ENCODE measurements at regions not wholly inside any gene's neighbourhood (a gene's known extent, or its start where the extent isn't known, plus 50 kb on each side); places are given as distances from the start of the nearest gene placed in this dataset.
"Not testable (repeated sequence)": the region's sequence is repeated elsewhere in the genome, so short reads cannot be mapped to it uniquely, and the experiment has no call there.

DNA sequence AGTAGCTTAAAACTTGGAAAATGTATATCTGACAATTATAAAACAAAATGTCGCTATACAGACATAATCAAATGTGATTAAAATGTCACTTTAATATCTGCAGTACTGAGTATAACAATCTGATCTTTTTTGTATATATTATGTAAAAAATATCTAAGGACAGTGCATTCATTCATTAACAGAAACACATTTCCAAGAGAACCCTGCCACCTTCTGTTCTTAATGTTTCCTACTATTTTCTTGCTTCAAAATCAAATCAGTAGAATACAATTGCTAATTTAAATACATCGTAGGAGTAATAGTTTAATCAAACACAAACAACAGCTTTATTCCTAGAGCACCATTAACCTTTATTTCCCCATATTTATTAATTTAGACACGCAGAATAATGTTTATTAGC is 142.6 kb upstream of the ST8SIA4 start:
- no peaks in the 10 kb centered on the region for H3K9me2 ChIP-seq (ENCODE audit: insufficient read depth, low read length)
- no peak overlapping the region for H3K4me2 ChIP-seq (ENCODE audit: low read length)
- TF ChIP-seq RAD21 (conservative IDR thresholded peaks at IDR 0.05) (peak; percentile 45), SMC3 (conservative IDR thresholded peaks at IDR 0.05; ENCODE audit: poor library complexity) (peak; percentile 21), EZH2 (IDR thresholded peaks at IDR 0.05; ENCODE audit: borderline replicate concordance, insufficient read depth, low read length, poor library complexity, severe bottlenecking) (no peak), TAF1 (IDR thresholded peaks at IDR 0.05; ENCODE audit: low read depth) (no peak), POLR2AphosphoS5 (IDR thresholded peaks at IDR 0.05) (no peak), EP300 (conservative IDR thresholded peaks at IDR 0.05; ENCODE audit: poor library complexity, severe bottlenecking) (no peak), MXI1 (conservative IDR thresholded peaks at IDR 0.05; ENCODE audit: poor library complexity, severe bottlenecking) (no peak)
- TF ChIP-seq, protein P1, sequence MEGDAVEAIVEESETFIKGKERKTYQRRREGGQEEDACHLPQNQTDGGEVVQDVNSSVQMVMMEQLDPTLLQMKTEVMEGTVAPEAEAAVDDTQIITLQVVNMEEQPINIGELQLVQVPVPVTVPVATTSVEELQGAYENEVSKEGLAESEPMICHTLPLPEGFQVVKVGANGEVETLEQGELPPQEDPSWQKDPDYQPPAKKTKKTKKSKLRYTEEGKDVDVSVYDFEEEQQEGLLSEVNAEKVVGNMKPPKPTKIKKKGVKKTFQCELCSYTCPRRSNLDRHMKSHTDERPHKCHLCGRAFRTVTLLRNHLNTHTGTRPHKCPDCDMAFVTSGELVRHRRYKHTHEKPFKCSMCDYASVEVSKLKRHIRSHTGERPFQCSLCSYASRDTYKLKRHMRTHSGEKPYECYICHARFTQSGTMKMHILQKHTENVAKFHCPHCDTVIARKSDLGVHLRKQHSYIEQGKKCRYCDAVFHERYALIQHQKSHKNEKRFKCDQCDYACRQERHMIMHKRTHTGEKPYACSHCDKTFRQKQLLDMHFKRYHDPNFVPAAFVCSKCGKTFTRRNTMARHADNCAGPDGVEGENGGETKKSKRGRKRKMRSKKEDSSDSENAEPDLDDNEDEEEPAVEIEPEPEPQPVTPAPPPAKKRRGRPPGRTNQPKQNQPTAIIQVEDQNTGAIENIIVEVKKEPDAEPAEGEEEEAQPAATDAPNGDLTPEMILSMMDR (IDR thresholded peaks at IDR 0.05; ENCODE audit: poor library complexity, severe bottlenecking) = no peak
- TF ChIP-seq, protein P2, sequence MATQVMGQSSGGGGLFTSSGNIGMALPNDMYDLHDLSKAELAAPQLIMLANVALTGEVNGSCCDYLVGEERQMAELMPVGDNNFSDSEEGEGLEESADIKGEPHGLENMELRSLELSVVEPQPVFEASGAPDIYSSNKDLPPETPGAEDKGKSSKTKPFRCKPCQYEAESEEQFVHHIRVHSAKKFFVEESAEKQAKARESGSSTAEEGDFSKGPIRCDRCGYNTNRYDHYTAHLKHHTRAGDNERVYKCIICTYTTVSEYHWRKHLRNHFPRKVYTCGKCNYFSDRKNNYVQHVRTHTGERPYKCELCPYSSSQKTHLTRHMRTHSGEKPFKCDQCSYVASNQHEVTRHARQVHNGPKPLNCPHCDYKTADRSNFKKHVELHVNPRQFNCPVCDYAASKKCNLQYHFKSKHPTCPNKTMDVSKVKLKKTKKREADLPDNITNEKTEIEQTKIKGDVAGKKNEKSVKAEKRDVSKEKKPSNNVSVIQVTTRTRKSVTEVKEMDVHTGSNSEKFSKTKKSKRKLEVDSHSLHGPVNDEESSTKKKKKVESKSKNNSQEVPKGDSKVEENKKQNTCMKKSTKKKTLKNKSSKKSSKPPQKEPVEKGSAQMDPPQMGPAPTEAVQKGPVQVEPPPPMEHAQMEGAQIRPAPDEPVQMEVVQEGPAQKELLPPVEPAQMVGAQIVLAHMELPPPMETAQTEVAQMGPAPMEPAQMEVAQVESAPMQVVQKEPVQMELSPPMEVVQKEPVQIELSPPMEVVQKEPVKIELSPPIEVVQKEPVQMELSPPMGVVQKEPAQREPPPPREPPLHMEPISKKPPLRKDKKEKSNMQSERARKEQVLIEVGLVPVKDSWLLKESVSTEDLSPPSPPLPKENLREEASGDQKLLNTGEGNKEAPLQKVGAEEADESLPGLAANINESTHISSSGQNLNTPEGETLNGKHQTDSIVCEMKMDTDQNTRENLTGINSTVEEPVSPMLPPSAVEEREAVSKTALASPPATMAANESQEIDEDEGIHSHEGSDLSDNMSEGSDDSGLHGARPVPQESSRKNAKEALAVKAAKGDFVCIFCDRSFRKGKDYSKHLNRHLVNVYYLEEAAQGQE (IDR thresholded peaks at IDR 0.05; ENCODE audit: borderline replicate concordance) = no peak
- no peak overlapping the region for H3K4me3 ChIP-seq (ENCODE audit: low read length)
- no peak overlapping the region for H3K9ac ChIP-seq (ENCODE audit: low read length)
- H3K9me3 ChIP-seq (ENCODE audit: low read length) = no peaks in the 10 kb centered on the region
- no peaks in the 10 kb centered on the region for H3K36me3 ChIP-seq (ENCODE audit: insufficient read depth, low read length)
- no peaks in the 10 kb centered on the region for H3F3A ChIP-seq (ENCODE audit: insufficient read depth, low read length, poor library complexity, severe bottlenecking)
- no peak overlapping the region for H2AFZ ChIP-seq (ENCODE audit: low read depth, low read length)
- no peaks in the 10 kb centered on the region for H3K79me2 ChIP-seq (replicated peaks; ENCODE audit: insufficient read depth, low read length)
- H3K27me3 ChIP-seq (ENCODE audit: insufficient read depth, low read depth, low read length) = no peaks in the 10 kb centered on the region
- H4K20me1 ChIP-seq (ENCODE audit: insufficient read depth) = no peaks in the 10 kb centered on the region
- no peak overlapping the region for H3K27ac ChIP-seq (ENCODE audit: low read length)

DNA sequence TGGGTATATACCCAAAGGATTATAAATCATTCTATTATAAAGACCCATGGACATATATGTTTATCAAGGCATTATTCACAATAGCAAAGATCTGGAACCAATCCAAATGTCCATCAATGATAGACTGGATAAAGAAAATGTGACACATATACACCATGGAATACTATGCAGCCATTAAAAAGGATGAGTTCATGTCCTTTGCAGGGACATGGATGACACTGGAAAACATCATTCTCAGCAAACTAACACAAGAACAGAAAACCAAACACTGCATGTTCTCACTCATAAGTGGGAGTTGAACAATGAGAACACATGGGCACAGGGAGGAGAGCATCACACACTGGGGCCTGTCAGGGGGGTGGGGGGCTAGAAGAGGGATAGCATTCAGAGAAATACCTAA is 136.9 kb upstream of the ST8SIA4 start:
- H3K9me2 ChIP-seq (ENCODE audit: insufficient read depth, low read length); H3K4me2 ChIP-seq (ENCODE audit: low read length); H3K79me2 ChIP-seq (replicated peaks; ENCODE audit: insufficient read depth, low read length); H3K9ac ChIP-seq (ENCODE audit: low read length); H3F3A ChIP-seq (ENCODE audit: insufficient read depth, low read length, poor library complexity, severe bottlenecking); H3K27me3 ChIP-seq (ENCODE audit: insufficient read depth, low read depth, low read length); H3K9me3 ChIP-seq (ENCODE audit: low read length); H3K4me3 ChIP-seq (ENCODE audit: low read length); H3K27ac ChIP-seq (ENCODE audit: low read length); H4K20me1 ChIP-seq (ENCODE audit: insufficient read depth); H3K36me3 ChIP-seq (ENCODE audit: insufficient read depth, low read length); H2AFZ ChIP-seq (ENCODE audit: low read depth, low read length): not testable (repeated sequence)

DNA sequence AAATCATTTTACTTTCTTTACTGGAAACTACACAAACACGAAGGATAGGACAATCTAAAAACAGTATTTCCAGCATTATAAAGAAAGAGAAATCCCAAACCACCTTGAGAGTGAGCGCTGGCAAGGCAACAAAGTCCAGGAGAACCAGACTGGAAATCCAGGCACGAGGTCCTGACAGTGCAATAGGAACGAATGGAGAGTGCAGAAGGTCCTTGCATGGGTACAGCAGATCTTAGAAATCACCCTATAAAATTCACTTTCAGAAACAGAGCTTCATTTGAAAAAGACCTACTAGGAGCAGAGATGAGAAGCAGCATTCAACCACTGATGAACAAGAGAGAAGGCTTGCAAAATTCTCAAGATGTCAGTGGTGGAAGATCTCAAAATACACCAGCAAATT is 133.7 kb upstream of the ST8SIA4 start:
- TF ChIP-seq, protein P1 (IDR thresholded peaks at IDR 0.05; ENCODE audit: poor library complexity, severe bottlenecking) = no peak
- no peak for TF ChIP-seq SMC3 (conservative IDR thresholded peaks at IDR 0.05; ENCODE audit: poor library complexity)
- TF ChIP-seq RAD21 (conservative IDR thresholded peaks at IDR 0.05) = no peak
- TF ChIP-seq MXI1 (conservative IDR thresholded peaks at IDR 0.05; ENCODE audit: poor library complexity, severe bottlenecking) = no peak
- no peak for TF ChIP-seq EZH2 (IDR thresholded peaks at IDR 0.05; ENCODE audit: borderline replicate concordance, insufficient read depth, low read length, poor library complexity, severe bottlenecking)
- no peak for TF ChIP-seq EP300 (conservative IDR thresholded peaks at IDR 0.05; ENCODE audit: poor library complexity, severe bottlenecking)
- no peak for TF ChIP-seq POLR2AphosphoS5 (IDR thresholded peaks at IDR 0.05)
- no peak for TF ChIP-seq TAF1 (IDR thresholded peaks at IDR 0.05; ENCODE audit: low read depth)
- TF ChIP-seq, protein P2 (IDR thresholded peaks at IDR 0.05; ENCODE audit: borderline replicate concordance) = no peak
- no peak overlapping the region for H2AFZ ChIP-seq (ENCODE audit: low read depth, low read length)
- H3K36me3 ChIP-seq (ENCODE audit: insufficient read depth, low read length) = no peaks in the 10 kb centered on the region

More for the DNA sequence above, 133.7 kb upstream of the ST8SIA4 start:
- H3K9me2 ChIP-seq (ENCODE audit: insufficient read depth, low read length) = no peaks in the 10 kb centered on the region
- H3F3A ChIP-seq (ENCODE audit: insufficient read depth, low read length, poor library complexity, severe bottlenecking) = no peaks in the 10 kb centered on the region
- H3K4me2 ChIP-seq (ENCODE audit: low read length) = no peak overlapping the region
- H4K20me1 ChIP-seq (ENCODE audit: insufficient read depth) = no peaks in the 10 kb centered on the region
- H3K4me3 ChIP-seq (ENCODE audit: low read length) = no peak overlapping the region
- no peaks in the 10 kb centered on the region for H3K79me2 ChIP-seq (replicated peaks; ENCODE audit: insufficient read depth, low read length)
- no peaks in the 10 kb centered on the region for H3K9me3 ChIP-seq (ENCODE audit: low read length)
- no peak overlapping the region for H3K27ac ChIP-seq (ENCODE audit: low read length)
- no peak overlapping the region for H3K9ac ChIP-seq (ENCODE audit: low read length)
- no peaks in the 10 kb centered on the region for H3K27me3 ChIP-seq (ENCODE audit: insufficient read depth, low read depth, low read length)
